ENCODE measurements at regions not wholly inside any gene's neighbourhood (a gene's known extent, or its start where the extent isn't known, plus 50 kb on each side); places are given as distances from the start of the nearest gene placed in this dataset.

DNA sequence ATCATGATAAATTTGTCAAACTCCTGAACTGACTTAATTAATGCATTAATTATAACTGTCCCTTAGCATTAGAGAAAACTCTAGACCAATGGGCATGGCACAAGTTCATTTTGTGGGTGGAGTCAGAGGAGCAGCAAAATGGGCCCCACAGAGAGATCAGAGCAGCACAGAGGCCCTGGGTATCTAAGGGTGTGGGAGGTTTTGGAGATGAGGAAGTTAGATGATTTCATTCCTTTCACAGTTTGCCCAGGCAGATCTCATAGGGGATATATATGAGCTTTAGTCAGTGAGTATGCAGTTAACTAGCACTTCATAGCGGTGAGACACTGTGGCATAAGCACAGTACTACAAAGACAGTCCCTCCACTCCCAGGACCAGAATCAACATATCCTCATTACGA, 117.3 kb downstream of the MAB21L3 start:
- TF ChIP-seq, protein P1, sequence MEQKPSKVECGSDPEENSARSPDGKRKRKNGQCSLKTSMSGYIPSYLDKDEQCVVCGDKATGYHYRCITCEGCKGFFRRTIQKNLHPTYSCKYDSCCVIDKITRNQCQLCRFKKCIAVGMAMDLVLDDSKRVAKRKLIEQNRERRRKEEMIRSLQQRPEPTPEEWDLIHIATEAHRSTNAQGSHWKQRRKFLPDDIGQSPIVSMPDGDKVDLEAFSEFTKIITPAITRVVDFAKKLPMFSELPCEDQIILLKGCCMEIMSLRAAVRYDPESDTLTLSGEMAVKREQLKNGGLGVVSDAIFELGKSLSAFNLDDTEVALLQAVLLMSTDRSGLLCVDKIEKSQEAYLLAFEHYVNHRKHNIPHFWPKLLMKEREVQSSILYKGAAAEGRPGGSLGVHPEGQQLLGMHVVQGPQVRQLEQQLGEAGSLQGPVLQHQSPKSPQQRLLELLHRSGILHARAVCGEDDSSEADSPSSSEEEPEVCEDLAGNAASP (CRISPR knock-in tag; IDR thresholded peaks at IDR 0.05; ENCODE audit: borderline replicate concordance) = no peak
- TF ChIP-seq CTCF (CRISPR knock-in tag; IDR thresholded peaks at IDR 0.05) (no peak), NFRKB (IDR thresholded peaks at IDR 0.05) (no peak), BHLHE40 (IDR thresholded peaks at IDR 0.05; ENCODE audit: low read length) (no peak), HMG20B (CRISPR knock-in tag; conservative IDR thresholded peaks at IDR 0.05) (no peak), FOSL1 (CRISPR knock-in tag; IDR thresholded peaks at IDR 0.05; ENCODE audit: borderline replicate concordance) (no peak), SMAD3 (CRISPR knock-in tag; IDR thresholded peaks at IDR 0.05) (no peak), POGK (CRISPR knock-in tag; conservative IDR thresholded peaks at IDR 0.05) (no peak)
